ENCODE measurements at regions not wholly inside any gene's neighbourhood (a gene's known extent, or its start where the extent isn't known, plus 50 kb on each side); places are given as distances from the start of the nearest gene placed in this dataset.
"Not testable (repeated sequence)": the region's sequence is repeated elsewhere in the genome, so short reads cannot be mapped to it uniquely, and the experiment has no call there.

DNA sequence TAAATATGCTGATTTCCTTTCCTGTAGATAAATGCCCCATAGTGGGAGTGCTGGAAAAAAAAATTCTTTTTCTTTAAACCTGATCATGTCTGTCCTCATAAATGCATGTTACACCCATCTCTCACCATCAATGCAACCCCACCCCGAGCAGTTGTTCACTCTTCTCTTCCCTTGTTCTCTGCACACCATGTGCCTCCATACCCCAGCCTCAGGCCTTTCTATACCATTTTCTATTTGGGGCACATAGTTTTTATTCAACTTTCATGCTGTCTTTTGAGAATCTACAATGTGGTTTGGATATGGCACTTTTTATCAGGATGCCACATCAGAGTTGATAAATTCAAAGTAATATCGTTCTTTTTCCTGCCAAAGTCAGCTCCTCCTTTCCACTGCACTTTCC is 202.6 kb downstream of the POTED start:
- H3K4me3 ChIP-seq (ENCODE audit: low read depth, low read length); DNase-seq (ENCODE audit: low read depth): not testable (repeated sequence)

DNA sequence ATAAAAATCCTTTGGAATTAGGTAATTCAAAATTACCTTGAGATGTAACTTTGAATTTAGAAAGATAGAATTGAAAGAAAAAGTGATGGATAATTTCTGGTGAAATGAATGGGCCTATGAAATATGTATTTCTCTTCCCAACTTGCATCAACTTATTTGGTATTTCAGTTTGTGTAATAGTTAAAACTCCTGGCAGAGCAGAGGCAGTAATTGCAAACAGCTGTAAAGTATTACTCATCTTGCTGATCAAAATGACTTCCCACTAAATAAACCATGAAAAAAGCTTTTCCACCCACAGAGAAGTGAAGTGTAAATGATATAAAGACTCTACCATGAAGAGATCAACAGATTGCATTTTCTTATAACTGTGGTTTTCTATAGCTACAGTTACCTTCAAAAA is 201.0 kb downstream of the POTED start:
- DNase-seq (ENCODE audit: low read depth); H3K4me3 ChIP-seq (ENCODE audit: low read depth, low read length): not testable (repeated sequence)

DNA sequence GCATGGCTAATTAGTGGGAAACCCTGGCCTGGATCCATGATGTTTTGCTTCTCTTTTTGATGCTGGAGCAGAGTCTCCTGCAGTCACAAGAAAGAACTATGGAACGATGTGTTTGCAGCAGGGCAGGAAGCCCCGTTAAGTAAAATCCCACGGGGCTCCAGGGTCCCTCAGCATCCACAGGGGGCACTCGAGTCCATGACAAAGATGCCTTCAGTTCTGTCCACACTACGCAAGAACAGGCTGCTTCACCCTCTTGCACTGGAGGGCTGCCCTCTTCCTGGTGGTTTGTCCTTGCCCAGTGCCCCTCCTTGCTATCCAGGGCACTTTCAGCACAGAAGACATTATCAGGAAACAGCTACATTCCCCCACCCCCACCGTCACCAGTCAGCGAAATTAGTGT is 196.9 kb downstream of the POTED start:
- H3K4me3 ChIP-seq (ENCODE audit: low read depth, low read length) = not testable (repeated sequence)

DNA sequence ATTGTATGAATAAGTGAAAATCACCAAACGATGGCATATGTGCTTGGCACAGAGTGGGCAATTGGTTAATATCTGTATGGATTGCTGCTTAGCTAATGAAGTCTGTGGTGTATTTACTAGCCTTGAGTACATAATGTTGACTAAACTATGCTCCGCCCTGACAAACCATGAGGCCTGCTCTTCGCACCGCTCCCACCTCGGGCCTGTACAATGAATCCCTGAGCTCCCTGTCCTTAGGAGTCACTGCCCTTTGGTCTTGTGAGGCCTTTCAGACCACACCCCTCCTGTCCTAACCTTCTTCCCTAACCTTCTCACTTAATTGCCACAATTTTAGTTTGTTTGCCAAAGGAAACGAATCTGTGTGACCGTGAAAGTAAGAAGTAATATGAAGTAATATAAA is 193.2 kb downstream of the POTED start:
- H3K4me3 ChIP-seq (ENCODE audit: low read depth, low read length); DNase-seq (ENCODE audit: low read depth): not testable (repeated sequence)

More for the DNA sequence above, 196.9 kb downstream of the POTED start:
- DNase-seq (ENCODE audit: low read depth) = not testable (repeated sequence)
